ENCODE measurements at regions not wholly inside any gene's neighbourhood (a gene's known extent, or its start where the extent isn't known, plus 50 kb on each side); places are given as distances from the start of the nearest gene placed in this dataset.

DNA sequence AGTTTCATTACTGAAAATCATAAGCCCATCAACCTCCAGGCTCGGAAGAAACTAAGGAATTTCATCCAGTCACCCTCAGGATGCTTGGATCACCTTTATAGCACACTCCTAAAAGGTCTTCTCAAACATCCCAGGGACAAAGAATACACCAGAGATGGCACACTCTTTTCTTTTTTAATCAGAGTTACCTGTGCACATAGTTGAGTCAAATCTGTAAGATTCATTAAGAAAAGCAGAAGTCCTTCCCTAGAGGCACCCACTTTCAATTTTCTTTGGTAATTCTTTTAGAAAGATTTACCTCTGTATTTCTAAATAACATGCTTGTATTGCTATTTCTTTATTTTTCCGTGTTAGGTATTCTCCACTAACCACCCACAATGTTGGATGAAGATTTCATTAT is 50.6 kb upstream of the IL6 start:
- H3K27me3 Mint-ChIP-seq, result no peaks in the 10 kb centered on the region
- DNase-seq, result no peak
- peak; percentile 74 to 78 for ATAC-seq (replicated peaks)
- peaks cover 6 to 9% of the 10 kb centered on the region in 2 donors for H3K9me3 Mint-ChIP-seq
- no peak overlapping the region for H3K4me3 Mint-ChIP-seq
- peak overlapping the region; percentile 75 for H3K27ac Mint-ChIP-seq
- H3K36me3 Mint-ChIP-seq, result peaks cover 5 to 27% of the 10 kb centered on the region in 2 donors
- H3K4me1 Mint-ChIP-seq, result peaks cover 67 to 93% of the 10 kb centered on the region in 2 donors

DNA sequence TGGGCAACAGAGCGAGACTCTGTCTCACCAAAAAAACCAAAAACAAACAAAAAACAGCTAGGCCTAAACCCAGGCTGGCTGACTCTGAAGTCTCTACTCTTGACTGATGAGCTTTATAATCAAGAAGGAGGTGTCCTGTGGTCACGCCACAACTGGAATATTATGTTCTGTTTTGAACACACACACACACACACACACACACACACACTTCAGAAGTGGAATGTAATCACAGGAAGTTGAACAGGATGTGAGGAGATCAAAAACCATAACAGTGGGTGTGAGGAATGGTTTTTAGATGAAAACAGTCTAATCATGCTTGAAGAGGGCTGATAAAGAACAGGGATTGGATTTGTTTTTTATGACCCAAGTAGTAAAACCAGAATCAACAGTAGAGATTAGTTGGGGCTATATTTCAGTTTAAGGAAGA is 51.1 kb upstream of the IL6 start:
- Mint-ChIP-seq H3K36me3 (peaks cover 5 to 24% of the 10 kb centered on the region in 2 donors), H3K9me3 (peaks cover 6 to 7% of the 10 kb centered on the region in 2 donors), H3K4me1 (peaks cover 66 to 93% of the 10 kb centered on the region in 2 donors), H3K27ac (peak overlapping the region; percentile 75), H3K27me3 (no peaks in the 10 kb centered on the region), H3K4me3 (peak overlapping the region in 1 of 2 donors; percentile 30)
- DNase-seq, result no peak
- peak; percentile 15 to 24 for ATAC-seq (replicated peaks)

DNA sequence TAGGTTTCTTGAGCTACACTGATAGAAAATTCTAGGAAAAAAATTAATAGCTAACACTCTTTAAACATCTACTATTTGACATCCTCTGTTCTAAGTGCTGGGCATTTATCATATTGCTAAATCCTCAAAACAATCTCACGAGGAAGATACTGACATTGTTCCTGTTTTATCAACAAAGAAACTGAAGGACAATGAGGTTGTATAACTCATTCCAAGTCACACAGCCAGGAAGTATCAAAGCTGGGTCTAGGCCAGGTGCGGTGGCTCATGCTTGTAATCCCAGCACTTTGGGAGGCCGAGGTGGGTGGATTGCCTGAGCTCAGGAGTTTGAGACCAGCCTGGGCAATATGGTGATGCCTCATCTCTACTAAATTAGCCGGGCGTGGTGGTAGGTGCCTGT is 51.6 kb upstream of the IL6 start:
- Mint-ChIP-seq H3K4me1 (peaks cover 63 to 92% of the 10 kb centered on the region in 2 donors), H3K27me3 (no peaks in the 10 kb centered on the region), H3K4me3 (no peak overlapping the region), H3K36me3 (peaks cover 5 to 19% of the 10 kb centered on the region in 2 donors), H3K9me3 (peaks cover 6 to 7% of the 10 kb centered on the region in 2 donors), H3K27ac (peak overlapping the region; percentile 75)
- no peak for DNase-seq
- no peak for ATAC-seq (replicated peaks)

DNA sequence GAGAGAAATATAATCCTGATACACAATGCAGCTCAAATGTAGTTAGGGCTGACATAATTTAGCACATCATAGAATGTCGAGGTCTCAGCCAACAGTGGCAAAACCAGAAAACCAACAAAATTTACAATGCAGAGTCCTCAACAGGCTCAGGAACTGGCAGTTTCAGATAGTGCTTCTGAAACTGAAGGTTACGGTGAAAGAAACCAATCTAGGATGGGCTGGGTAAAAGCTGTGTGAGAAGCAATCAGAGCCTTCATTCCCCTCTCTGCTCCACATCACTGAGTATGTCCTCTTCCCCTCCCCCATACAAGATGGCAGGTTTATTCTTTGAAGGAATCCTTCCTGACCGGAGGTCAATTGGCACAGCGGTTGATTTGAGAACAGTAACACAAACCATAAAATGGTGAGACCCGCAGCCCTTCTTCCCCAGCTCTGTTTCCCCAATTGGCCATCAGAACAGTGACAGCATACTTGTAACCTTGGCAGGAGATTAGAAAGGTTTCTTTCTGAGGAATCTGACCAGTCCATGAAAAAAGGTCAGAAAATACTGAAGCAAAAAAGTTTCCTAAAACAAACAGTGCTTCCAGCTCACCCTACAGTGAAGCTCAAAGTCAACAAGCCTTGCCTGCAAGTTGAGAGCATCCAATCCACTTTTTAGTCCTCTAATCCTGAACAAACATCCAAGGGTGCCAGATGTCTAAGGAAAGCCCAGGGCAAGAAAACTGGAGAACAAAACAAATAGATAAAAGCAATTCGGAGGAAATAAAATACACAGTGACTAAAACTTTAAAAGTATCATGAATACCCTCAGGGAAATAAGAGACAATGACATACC is 53.9 kb upstream of the IL6 start:
- Mint-ChIP-seq H3K27ac (peak overlapping the region; percentile 85), H3K36me3 (peaks cover 6 to 12% of the 10 kb centered on the region in 2 donors), H3K4me1 (peaks cover 64 to 95% of the 10 kb centered on the region in 2 donors), H3K9me3 (peaks cover 7 to 8% of the 10 kb centered on the region in 2 donors), H3K27me3 (no peaks in the 10 kb centered on the region), H3K4me3 (peak overlapping the region; percentile 36 to 43)
- ATAC-seq (replicated peaks) (peak; percentile 56), DNase-seq (no peak)

DNA sequence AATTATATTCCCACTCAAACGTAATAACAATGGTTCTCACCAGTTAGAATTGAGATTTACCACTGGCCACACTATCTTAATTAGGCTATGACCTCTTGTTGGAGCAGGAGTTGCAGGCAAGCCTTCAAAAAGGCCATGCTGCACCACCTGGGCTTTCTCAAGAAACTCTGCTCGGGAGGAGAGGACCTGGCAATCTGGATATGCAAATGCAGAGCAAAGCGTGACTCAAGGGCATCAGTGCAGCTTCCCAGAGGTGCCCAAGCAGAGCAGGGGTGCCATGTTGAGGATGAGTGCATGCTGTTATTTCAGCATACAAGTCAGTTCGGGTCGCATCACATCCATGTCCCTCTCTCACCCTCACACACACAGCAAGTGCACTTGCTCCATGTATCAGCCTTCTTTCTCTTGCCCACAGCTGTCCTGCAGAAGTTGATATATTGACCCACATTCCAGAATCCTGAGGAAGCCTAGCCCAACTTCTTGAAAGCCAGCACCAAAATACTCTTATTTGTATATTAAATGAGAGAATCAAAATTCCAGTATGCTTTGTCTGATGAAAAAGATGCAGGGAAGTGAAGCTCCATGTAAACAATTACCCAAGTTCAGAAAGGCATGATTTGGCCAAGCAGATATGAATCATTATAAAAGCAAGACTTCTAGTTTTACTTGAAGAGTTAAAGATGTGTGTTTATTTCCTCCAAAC is 55.7 kb upstream of the IL6 start:
- ATAC-seq (replicated peaks) (peak; percentile 41 to 53), DNase-seq (peak; percentile 28)
- H3K27ac Mint-ChIP-seq, result peak overlapping the region; percentile 85
- H3K4me1 Mint-ChIP-seq, result peaks cover 59 to 95% of the 10 kb centered on the region in 2 donors
- H3K27me3 Mint-ChIP-seq, result no peaks in the 10 kb centered on the region
- H3K9me3 Mint-ChIP-seq, result peaks cover 6 to 9% of the 10 kb centered on the region in 2 donors
- H3K36me3 Mint-ChIP-seq, result peaks cover 9 to 15% of the 10 kb centered on the region in 2 donors
- H3K4me3 Mint-ChIP-seq, result no peak overlapping the region

- no peak for ATAC-seq (replicated peaks)
- Mint-ChIP-seq H3K27ac (peak overlapping the region; percentile 86), H3K9me3 (peaks cover 8 to 9% of the 10 kb centered on the region in 2 donors), H3K36me3 (peaks cover 9 to 24% of the 10 kb centered on the region in 2 donors), H3K4me3 (peak overlapping the region in 1 of 2 donors; percentile 44), H3K4me1 (peaks cover 59 to 95% of the 10 kb centered on the region in 2 donors), H3K27me3 (no peaks in the 10 kb centered on the region)
- DNase-seq, result no peak
These were observed 56.6 kb upstream of the IL6 start for GRCh38 chr7:22670422-22670815.

- no peak for DNase-seq
- peaks cover 58 to 95% of the 10 kb centered on the region in 2 donors for H3K4me1 Mint-ChIP-seq
- H3K27me3 Mint-ChIP-seq, result no peaks in the 10 kb centered on the region
- H3K27ac Mint-ChIP-seq, result peak overlapping the region; percentile 95
- peaks cover 9 to 24% of the 10 kb centered on the region in 2 donors for H3K36me3 Mint-ChIP-seq
- H3K9me3 Mint-ChIP-seq, result peaks cover 8 to 9% of the 10 kb centered on the region in 2 donors
- no peak for ATAC-seq (replicated peaks)
- no peak overlapping the region for H3K4me3 Mint-ChIP-seq
These were observed 57.1 kb upstream of the IL6 start for GRCh38 chr7:22669692-22670421.

DNA sequence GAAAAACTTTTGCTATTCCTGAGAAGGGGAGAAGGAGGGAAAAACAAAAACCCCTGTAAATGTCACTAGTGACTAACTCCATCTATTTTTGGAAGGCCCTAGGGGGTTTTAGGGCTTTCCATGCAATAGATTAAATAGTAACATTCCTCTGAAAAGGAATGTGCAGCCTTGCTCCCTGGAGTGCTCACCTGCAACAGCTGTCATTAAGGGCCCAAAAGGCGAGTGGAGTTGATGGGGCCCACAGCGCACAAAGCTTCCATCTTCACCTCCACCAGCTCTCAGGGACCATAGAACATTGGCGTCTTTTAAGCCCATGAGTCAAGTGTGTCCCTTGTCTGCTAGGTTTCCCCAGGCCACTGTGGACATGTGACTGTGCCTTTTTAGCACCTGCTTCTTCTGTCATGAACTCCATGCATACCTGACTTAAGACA is 58.0 kb upstream of the IL6 start:
- peaks cover 60 to 95% of the 10 kb centered on the region in 2 donors for H3K4me1 Mint-ChIP-seq
- H3K4me3 Mint-ChIP-seq, result peak overlapping the region; percentile 52 to 61
- H3K27ac Mint-ChIP-seq, result peak overlapping the region; percentile 95
- peaks cover 8 to 9% of the 10 kb centered on the region in 2 donors for H3K9me3 Mint-ChIP-seq
- DNase-seq, result peak; percentile 22
- H3K27me3 Mint-ChIP-seq, result no peaks in the 10 kb centered on the region
- peaks cover 11 to 30% of the 10 kb centered on the region in 2 donors for H3K36me3 Mint-ChIP-seq
- peak; percentile 61 to 74 for ATAC-seq (replicated peaks)

DNA sequence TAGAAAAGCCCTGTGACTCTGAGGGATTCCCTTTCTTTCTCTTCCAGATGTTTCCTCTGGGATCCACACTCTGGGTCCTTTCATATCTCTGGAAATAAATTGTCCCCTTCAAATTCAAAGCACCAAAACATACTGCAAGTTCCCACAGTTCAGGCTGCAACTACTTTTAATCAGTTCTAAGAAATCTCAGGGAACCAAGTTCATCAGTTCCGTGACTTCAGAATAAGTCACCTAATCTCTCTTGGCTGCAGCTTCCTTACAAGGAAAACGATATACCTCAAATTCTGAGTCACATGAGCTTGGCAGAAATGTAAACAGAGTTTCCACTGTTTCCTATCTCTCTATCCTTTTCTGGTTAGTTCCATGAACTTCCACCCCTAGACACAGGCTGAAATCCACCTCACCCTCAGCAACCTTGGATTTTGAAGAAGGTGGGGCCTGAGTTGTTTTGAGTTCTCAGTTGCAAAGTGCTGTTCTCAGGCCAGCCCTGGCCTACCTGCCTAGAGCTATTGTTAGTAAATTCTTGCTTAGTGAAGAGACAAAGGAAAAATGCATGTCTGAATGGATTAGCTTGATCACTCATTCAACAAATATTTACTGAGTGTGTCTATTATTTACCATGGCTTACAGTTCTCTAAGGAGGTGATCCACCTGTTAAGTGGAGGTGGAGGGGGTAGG is 59.3 kb upstream of the IL6 start:
- DNase-seq, result no peak
- peak overlapping the region; percentile 9 to 45 for H3K4me3 Mint-ChIP-seq
- ATAC-seq (replicated peaks), result no peak
- H3K36me3 Mint-ChIP-seq, result peaks cover 6 to 23% of the 10 kb centered on the region in 2 donors
- no peaks in the 10 kb centered on the region for H3K27me3 Mint-ChIP-seq
- peak overlapping the region; percentile 95 for H3K27ac Mint-ChIP-seq
- peaks cover 3 to 4% of the 10 kb centered on the region in 2 donors for H3K9me3 Mint-ChIP-seq
- peaks cover 58 to 95% of the 10 kb centered on the region in 2 donors for H3K4me1 Mint-ChIP-seq

GRCh38 chr7:22667187-22667561 is 59.8 kb upstream of the IL6 start:
- Mint-ChIP-seq H3K4me1 (peaks cover 58 to 95% of the 10 kb centered on the region in 2 donors), H3K36me3 (peaks cover 6 to 23% of the 10 kb centered on the region in 2 donors), H3K4me3 (no peak overlapping the region), H3K27ac (peak overlapping the region; percentile 95), H3K9me3 (peaks cover 3 to 4% of the 10 kb centered on the region in 2 donors), H3K27me3 (no peaks in the 10 kb centered on the region)
- ATAC-seq (replicated peaks), result no peak
- no peak for DNase-seq

DNA sequence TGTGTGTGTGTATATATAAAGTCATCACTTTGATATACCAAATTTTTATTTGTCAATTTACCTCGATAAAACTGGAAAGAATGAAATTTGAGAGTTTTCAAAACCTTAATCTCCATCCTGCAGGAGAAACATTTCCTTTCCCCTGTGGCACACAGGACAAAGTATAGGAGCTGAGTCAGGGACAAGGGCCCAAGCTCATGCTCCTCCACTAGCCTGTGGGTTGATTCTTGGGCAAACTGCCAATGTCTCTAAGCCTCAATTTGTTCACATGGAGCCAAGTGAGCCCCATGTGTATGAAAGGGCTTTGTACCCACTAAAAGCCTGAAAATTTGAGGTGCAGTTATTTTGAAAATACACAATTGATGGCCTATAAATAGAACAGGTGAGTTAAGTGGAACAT is 60.3 kb upstream of the IL6 start:
- Mint-ChIP-seq H3K9me3 (peaks cover 3 to 4% of the 10 kb centered on the region in 2 donors), H3K4me1 (peaks cover 57 to 95% of the 10 kb centered on the region in 2 donors), H3K36me3 (peaks cover 6 to 23% of the 10 kb centered on the region in 2 donors), H3K27ac (peak overlapping the region; percentile 14), H3K27me3 (no peaks in the 10 kb centered on the region), H3K4me3 (no peak overlapping the region)
- ATAC-seq (replicated peaks), result no peak
- DNase-seq, result no peak

- Mint-ChIP-seq H3K4me3 (peak overlapping the region; percentile 6 to 17), H3K4me1 (peaks cover 57 to 95% of the 10 kb centered on the region in 2 donors), H3K36me3 (peaks cover 6 to 23% of the 10 kb centered on the region in 2 donors), H3K27me3 (no peaks in the 10 kb centered on the region), H3K9me3 (peaks cover 3 to 4% of the 10 kb centered on the region in 2 donors), H3K27ac (peak overlapping the region; percentile 84)
- no peak for ATAC-seq (replicated peaks)
- no peak for DNase-seq
These were observed 61.1 kb upstream of the IL6 start for GRCh38 chr7:22665923-22666322.

DNA sequence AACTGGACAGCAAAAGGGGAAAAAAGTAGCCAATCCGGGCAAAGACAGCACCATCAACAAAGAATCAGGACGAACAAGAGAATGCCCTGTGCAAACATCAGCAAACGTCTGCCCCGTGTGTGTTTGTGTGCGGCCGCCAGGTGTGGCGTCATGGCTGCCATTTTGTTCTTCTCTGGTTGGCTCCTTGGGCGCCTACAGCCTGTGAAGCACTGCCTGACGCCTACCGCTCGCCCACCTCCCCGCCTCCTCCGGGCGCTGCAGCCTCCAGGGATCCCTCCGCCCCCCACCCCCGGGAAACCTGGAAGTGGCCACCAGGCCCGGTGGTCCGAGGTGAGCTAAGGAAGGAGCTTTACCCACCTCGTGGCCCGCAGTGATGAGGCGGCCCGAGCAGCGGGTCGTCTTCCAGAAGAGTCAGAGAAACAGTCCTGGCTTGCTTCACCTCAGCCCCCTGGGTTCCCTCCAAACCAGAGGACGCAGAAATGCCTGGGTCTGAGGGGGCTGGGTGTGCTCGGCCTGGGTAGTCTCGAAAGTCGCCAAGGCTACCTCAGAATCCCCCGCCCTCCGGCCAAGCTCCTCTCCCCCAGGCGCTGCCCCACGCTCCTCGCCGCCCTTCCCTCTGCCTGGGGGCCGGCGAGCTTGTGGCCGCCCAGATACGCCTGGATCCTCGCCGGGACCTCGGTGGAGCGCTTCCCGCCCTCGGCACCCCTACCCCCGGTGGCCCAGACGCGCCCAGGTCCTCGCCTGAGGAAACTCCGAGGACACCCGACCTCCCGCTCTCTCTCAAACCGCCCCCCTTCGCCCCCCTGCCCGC is 61.8 kb upstream of the IL6 start:
- H3K9me3 Mint-ChIP-seq, result peaks cover 3 to 4% of the 10 kb centered on the region in 2 donors
- H3K27ac Mint-ChIP-seq, result peak overlapping the region; percentile 84
- ATAC-seq (replicated peaks), result no peak
- peaks cover 6 to 23% of the 10 kb centered on the region in 2 donors for H3K36me3 Mint-ChIP-seq
- peak overlapping the region; percentile 6 to 17 for H3K4me3 Mint-ChIP-seq
- no peak for DNase-seq
- peaks cover 61 to 96% of the 10 kb centered on the region in 2 donors for H3K4me1 Mint-ChIP-seq
- no peaks in the 10 kb centered on the region for H3K27me3 Mint-ChIP-seq

Data from stimulated activated naive B cell treated with anti-CD40 and anti-IgM and Interleukin-4, amounts not matched to agents 10 μg/mL and 1 μg/mL and 100 μg/mL, for 72 hours (primary cell).